Liver (tissue), 3 donors: ENCODE measurements at regions not wholly inside any gene's neighbourhood (a gene's known extent, or its start where the extent isn't known, plus 50 kb on each side); places are given as distances from the start of the nearest gene placed in this dataset.

Experiments used
- ATF3 ChIP-seq: IDR thresholded peaks from 2 replicates; pipeline ENCODE4 v1.6.1; 2016; ENCODE audit warnings: antibody characterized with exemption
- CTCF ChIP-seq: fragments of 150-350 bp; IDR thresholded peaks from 2 replicates; pipeline ENCODE4 v1.5.1; 2017; ENCODE audit warnings: improper control_type of control experiment, low read depth, low read length; ENCODE audit not compliant: missing input control
- FOXA1 ChIP-seq: IDR thresholded peaks from 2 replicates; pipeline ENCODE4 v1.6.1; 2016; ENCODE audit warnings: antibody characterized with exemption
- GABPA ChIP-seq, 2 donors: IDR thresholded peaks in 1 of 2; conservative IDR thresholded peaks in 1 of 2; 2 replicates each; pipeline ENCODE4 v1.6.1; 2016; ENCODE audit warnings: antibody characterized with exemption in 2 of 2, mild to moderate bottlenecking in 1 of 2, moderate library complexity in 1 of 2
- JUND ChIP-seq, 2 donors: IDR thresholded peaks; 2 replicates each; pipeline ENCODE4 v1.6.1; 2016; ENCODE audit warnings: antibody characterized with exemption in 2 of 2
- REST ChIP-seq: IDR thresholded peaks from 2 replicates; pipeline ENCODE4 v1.6.1; 2016; ENCODE audit warnings: antibody characterized with exemption, mild to moderate bottlenecking
- RXRA ChIP-seq, 2 donors: IDR thresholded peaks; 2 replicates each; pipeline ENCODE4 v1.6.1; 2017 to 2018; ENCODE audit warnings: antibody characterized with exemption in 2 of 2, mild to moderate bottlenecking in 1 of 2
- TAF1 ChIP-seq: conservative IDR thresholded peaks from 2 replicates; pipeline ENCODE4 v1.6.1; 2016; ENCODE audit warnings: antibody characterized with exemption, mild to moderate bottlenecking
- YY1 ChIP-seq: IDR thresholded peaks from 2 replicates; pipeline ENCODE4 v1.6.1; 2016; ENCODE audit warnings: antibody characterized with exemption, mild to moderate bottlenecking
- donor health status: healthy.
- donor health status: healthy.

DNA sequence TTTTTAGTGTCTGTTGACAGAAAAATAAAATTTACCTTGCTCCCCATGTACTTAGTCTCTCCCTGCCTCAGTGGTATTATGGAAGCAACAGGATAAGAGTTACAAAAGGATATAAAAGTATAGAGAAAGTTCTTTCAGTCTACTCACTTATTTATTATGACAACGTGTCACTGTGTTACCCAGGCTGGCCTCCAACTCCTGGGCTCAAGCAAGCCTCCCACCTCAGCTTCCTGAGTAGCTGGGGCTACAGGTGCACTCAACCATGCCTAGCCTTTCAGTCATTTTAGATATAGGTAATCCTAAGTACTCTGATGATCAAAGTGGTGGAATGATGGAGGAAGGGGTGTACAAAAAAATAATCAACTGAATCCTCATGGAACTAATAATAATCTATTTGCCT lies 215.2 kb upstream of the MKLN1 start:
- TF ChIP-seq TAF1 (no peak), FOXA1 (no peak), GABPA (IDR thresholded peaks at IDR 0.05 in 1 of 2, conservative IDR thresholded peaks at IDR 0.05 in 1 of 2) (no peak), CTCF (no peak), JUND (IDR thresholded peaks at IDR 0.05) (no peak), YY1 (no peak), ATF3 (no peak), REST (no peak), RXRA (IDR thresholded peaks at IDR 0.05) (no peak)
